ENCODE measurements at regions not wholly inside any gene's neighbourhood (a gene's known extent, or its start where the extent isn't known, plus 50 kb on each side); places are given as distances from the start of the nearest gene placed in this dataset.

DNA sequence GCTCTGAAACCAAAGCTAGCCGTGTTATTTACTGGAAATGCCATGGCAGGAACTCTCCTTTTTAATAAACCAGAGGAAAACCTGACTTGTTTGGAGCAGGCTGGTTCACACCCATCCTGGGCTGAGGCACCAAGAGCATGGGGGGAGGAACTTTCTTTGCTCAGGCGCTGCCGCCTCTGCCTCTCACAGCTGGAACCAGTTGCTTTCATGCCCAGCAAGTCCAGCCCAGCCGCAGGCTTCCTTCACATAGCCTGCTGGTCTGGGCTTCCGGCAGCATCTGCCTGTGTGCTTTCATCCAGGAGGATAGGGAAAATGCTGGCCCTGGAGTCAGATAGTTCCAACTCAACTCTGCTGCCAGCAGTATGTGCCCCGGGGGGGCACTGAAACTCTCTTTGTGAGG is 88.1 kb upstream of the ASIC2 start:
- ChIA-PET CTCF (no interaction called here), POLR2A (no interaction called here)
- H3K4me2 ChIP-seq (replicated peaks; ENCODE audit: low read depth, low read length, poor library complexity, severe bottlenecking), result no peak overlapping the region
- H3K27ac ChIP-seq (ENCODE audit: low read length in 2 of 2), result no peak overlapping the region
- TF ChIP-seq, protein P1, sequence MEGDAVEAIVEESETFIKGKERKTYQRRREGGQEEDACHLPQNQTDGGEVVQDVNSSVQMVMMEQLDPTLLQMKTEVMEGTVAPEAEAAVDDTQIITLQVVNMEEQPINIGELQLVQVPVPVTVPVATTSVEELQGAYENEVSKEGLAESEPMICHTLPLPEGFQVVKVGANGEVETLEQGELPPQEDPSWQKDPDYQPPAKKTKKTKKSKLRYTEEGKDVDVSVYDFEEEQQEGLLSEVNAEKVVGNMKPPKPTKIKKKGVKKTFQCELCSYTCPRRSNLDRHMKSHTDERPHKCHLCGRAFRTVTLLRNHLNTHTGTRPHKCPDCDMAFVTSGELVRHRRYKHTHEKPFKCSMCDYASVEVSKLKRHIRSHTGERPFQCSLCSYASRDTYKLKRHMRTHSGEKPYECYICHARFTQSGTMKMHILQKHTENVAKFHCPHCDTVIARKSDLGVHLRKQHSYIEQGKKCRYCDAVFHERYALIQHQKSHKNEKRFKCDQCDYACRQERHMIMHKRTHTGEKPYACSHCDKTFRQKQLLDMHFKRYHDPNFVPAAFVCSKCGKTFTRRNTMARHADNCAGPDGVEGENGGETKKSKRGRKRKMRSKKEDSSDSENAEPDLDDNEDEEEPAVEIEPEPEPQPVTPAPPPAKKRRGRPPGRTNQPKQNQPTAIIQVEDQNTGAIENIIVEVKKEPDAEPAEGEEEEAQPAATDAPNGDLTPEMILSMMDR (IDR thresholded peaks at IDR 0.05), result no peak
- Mint-ChIP-seq H3K9me3 (ENCODE audit: insufficient read depth) (no peaks in the 10 kb centered on the region), H3K27me3 (peaks cover 18% of the 10 kb centered on the region), H3K27ac (no peak overlapping the region), H3K4me3 (no peak overlapping the region), H3K4me1 (no peaks in the 10 kb centered on the region)
- no peak overlapping the region for H3K4me3 ChIP-seq (ENCODE audit: control extremely low read depth in 1 of 5, extremely low read depth in 1 of 5, insufficient read depth in 1 of 5, low read depth in 2 of 5, low read length in 4 of 5)
- no peaks in the 10 kb centered on the region for H3K4me1 ChIP-seq (ENCODE audit: control insufficient read depth in 2 of 2, insufficient read depth in 2 of 2, low read length in 2 of 2)
- no peaks in the 10 kb centered on the region for H3K79me2 ChIP-seq (ENCODE audit: control insufficient read depth, insufficient read depth, low read length)
- 49% methylated on average over 4 of the region's 6 CpGs for WGBS (ENCODE audit: insufficient coverage)
- H2AFZ ChIP-seq (ENCODE audit: insufficient read depth, low read depth, low read length, poor library complexity, severe bottlenecking), result no peak overlapping the region
- ATAC-seq (ENCODE audit: low read depth) (no peak), DNase-seq (no peak)
- no peaks in the 10 kb centered on the region for H3K9me3 ChIP-seq (ENCODE audit: control extremely low read depth in 1 of 3, control insufficient read depth in 2 of 3, insufficient read depth in 1 of 3, low read length in 2 of 3)
- no peak overlapping the region for H3K9ac ChIP-seq (ENCODE audit: low read length)
- no peaks in the 10 kb centered on the region for H4K20me1 ChIP-seq (ENCODE audit: control insufficient read depth, insufficient read depth, low read length, poor library complexity, severe bottlenecking)
- H3K36me3 ChIP-seq (replicated peaks in 1 of 2; ENCODE audit: control extremely low read depth in 1 of 2, control insufficient read depth in 1 of 2, extremely low read depth in 1 of 2, insufficient read depth in 2 of 2, low read length in 1 of 2), result no peaks in the 10 kb centered on the region
- intact Hi-C loops (cut with micrococcal nuclease), result no loop called here
- H3K27me3 ChIP-seq (replicated peaks in 1 of 4; ENCODE audit: control extremely low read depth in 1 of 4, control insufficient read depth in 3 of 4, insufficient read depth in 4 of 4, low read length in 3 of 4), result peaks cover 0 to 2% (median 0%) of the 10 kb centered on the region in 4 experiments

DNA sequence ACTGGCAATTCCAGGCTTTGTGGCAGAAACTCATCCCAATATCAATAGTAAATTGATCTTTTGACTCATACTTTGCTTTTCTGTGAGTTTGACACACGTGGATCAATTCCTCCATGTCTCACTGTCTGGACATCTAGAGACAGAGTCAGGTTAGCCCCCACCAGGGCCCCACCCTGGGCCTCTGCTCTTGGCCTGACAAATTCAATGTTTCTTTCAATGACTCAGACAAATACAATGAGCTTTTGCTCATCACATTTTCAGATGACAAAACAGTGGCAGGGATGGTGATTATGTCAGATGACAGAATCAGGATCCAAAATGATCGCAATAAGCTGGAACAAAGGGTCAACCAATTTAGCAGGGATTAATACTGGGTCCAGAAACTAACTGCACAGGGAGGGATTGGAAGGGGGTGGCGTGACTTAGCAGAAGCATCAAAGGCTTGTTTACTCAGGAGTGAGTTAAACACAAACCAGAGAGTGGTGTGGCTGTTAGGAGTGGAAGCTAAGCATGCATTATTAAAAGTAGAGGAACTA is 90.5 kb upstream of the ASIC2 start:
- H3K4me2 ChIP-seq (replicated peaks; ENCODE audit: low read depth, low read length, poor library complexity, severe bottlenecking), result no peak overlapping the region
- no peaks in the 10 kb centered on the region for H3K79me2 ChIP-seq (ENCODE audit: control insufficient read depth, insufficient read depth, low read length)
- H3K27me3 Mint-ChIP-seq, result peaks cover 8% of the 10 kb centered on the region
- peaks cover 0 to 2% (median 0%) of the 10 kb centered on the region in 4 experiments for H3K27me3 ChIP-seq (replicated peaks in 1 of 4; ENCODE audit: control extremely low read depth in 1 of 4, control insufficient read depth in 3 of 4, insufficient read depth in 4 of 4, low read length in 3 of 4)
- no peak overlapping the region for H3K27ac Mint-ChIP-seq
- TF ChIP-seq, protein P1 (IDR thresholded peaks at IDR 0.05), result no peak
- DNase-seq (no peak), ATAC-seq (ENCODE audit: low read depth) (no peak)
- no peak overlapping the region for H3K27ac ChIP-seq (ENCODE audit: low read length in 2 of 2)
- WGBS (ENCODE audit: insufficient coverage), result 84% methylated on average over 3 of the region's 3 CpGs
- H3K9ac ChIP-seq (ENCODE audit: low read length), result no peak overlapping the region
- intact Hi-C loops (cut with micrococcal nuclease), result no loop called here
- H3K4me1 ChIP-seq (ENCODE audit: control insufficient read depth in 2 of 2, insufficient read depth in 2 of 2, low read length in 2 of 2), result no peaks in the 10 kb centered on the region
- H3K9me3 ChIP-seq (ENCODE audit: control extremely low read depth in 1 of 3, control insufficient read depth in 2 of 3, insufficient read depth in 1 of 3, low read length in 2 of 3), result no peaks in the 10 kb centered on the region
- no peak overlapping the region for H3K4me3 ChIP-seq (ENCODE audit: control extremely low read depth in 1 of 5, extremely low read depth in 1 of 5, insufficient read depth in 1 of 5, low read depth in 2 of 5, low read length in 4 of 5)
- H3K4me3 Mint-ChIP-seq, result no peak overlapping the region
- no peaks in the 10 kb centered on the region for H4K20me1 ChIP-seq (ENCODE audit: control insufficient read depth, insufficient read depth, low read length, poor library complexity, severe bottlenecking)
- H3K4me1 Mint-ChIP-seq, result no peaks in the 10 kb centered on the region
- H3K36me3 ChIP-seq (replicated peaks in 1 of 2; ENCODE audit: control extremely low read depth in 1 of 2, control insufficient read depth in 1 of 2, extremely low read depth in 1 of 2, insufficient read depth in 2 of 2, low read length in 1 of 2), result no peaks in the 10 kb centered on the region
- no peak overlapping the region for H2AFZ ChIP-seq (ENCODE audit: insufficient read depth, low read depth, low read length, poor library complexity, severe bottlenecking)
- ChIA-PET CTCF (no interaction called here), POLR2A (no interaction called here)
- no peaks in the 10 kb centered on the region for H3K9me3 Mint-ChIP-seq (ENCODE audit: insufficient read depth)
